A673 (cell line): ENCODE measurements at regions not wholly inside any gene's neighbourhood (a gene's known extent, or its start where the extent isn't known, plus 50 kb on each side); places are given as distances from the start of the nearest gene placed in this dataset.

Source experiments
- BruUV-seq: library from RNA; stranded (reverse); fragments of 400-500 nt; replicated peaks from 2 replicates; lab custom pipeline; 2021; lab: Mats Ljungman, UMichigan
- CTCF ChIA-PET: fragments of 300-600 bp; sonication (Branson Sonifier 250); formaldehyde crosslinking; loops from one replicate; lab custom pipeline; 2022; ENCODE audit warnings: antibody characterized with exemption; lab: Charles Lee
- POLR2A ChIA-PET: fragments of 300-600 bp; sonication (Branson Sonifier 250); formaldehyde crosslinking; loops from one replicate; lab custom pipeline; 2022; ENCODE audit warnings: antibody characterized with exemption; ENCODE audit not compliant: low non-redundant PET; lab: Charles Lee
- DNase-seq: peaks from one replicate; pipeline ENCODE4 v3.0.0-alpha.2; 2015; ENCODE audit warnings: low spot score
- H3K27ac ChIP-seq: fragments of 200-600 bp; sonication (generic); 2 replicates; pipeline ENCODE4 v1.5.1; 2016; ENCODE audit warnings: mixed run types, low read depth, mild to moderate bottlenecking, mixed read lengths, antibody characterized with exemption, low read length; ENCODE audit not compliant: poor library complexity, severe bottlenecking
- H3K27me3 ChIP-seq: fragments of 200-600 bp; sonication (generic); replicated peaks from 2 replicates; pipeline ENCODE4 v1.6.1; 2017; ENCODE audit warnings: mixed run types, low read depth, mild to moderate bottlenecking, mixed read lengths, antibody characterized with exemption, low read length; ENCODE audit not compliant: insufficient read depth, poor library complexity
- H3K36me3 ChIP-seq: fragments of 200-600 bp; sonication (generic); 2 replicates; pipeline ENCODE4 v1.6.1; 2016; ENCODE audit warnings: mixed run types, mild to moderate bottlenecking, mixed read lengths, antibody characterized with exemption, low read length; ENCODE audit not compliant: insufficient read depth, poor library complexity, severe bottlenecking
- H3K4me1 ChIP-seq: fragments of 200-600 bp; sonication (generic); 2 replicates; pipeline ENCODE4 v1.6.1; 2017; ENCODE audit warnings: mixed run types, mild to moderate bottlenecking, mixed read lengths, antibody characterized with exemption, low read length; ENCODE audit not compliant: insufficient read depth, poor library complexity, severe bottlenecking
- H3K4me3 ChIP-seq: fragments of 200-600 bp; sonication (generic); 2 replicates; pipeline ENCODE4 v1.5.1; 2016; ENCODE audit warnings: low read depth, mixed run types, mild to moderate bottlenecking, mixed read lengths, low read length; ENCODE audit not compliant: poor library complexity, severe bottlenecking
- H3K9me3 ChIP-seq: fragments of 200-600 bp; sonication (generic); 2 replicates; pipeline ENCODE4 v1.6.1; 2016; ENCODE audit warnings: mixed run types, low read depth, mild to moderate bottlenecking, mixed read lengths, antibody characterized with exemption, low read length; ENCODE audit not compliant: poor library complexity, severe bottlenecking
- EZH2 ChIP-seq: fragments of 200-600 bp; sonication (generic); IDR thresholded peaks from 2 replicates; pipeline ENCODE4 v1.6.1; 2017; ENCODE audit warnings: borderline replicate concordance, low read depth, mild to moderate bottlenecking, mixed read lengths, antibody characterized with exemption, low read length; ENCODE audit not compliant: poor library complexity, severe bottlenecking
- intact Hi-C: fragments of 100-400 bp; cut with micrococcal nuclease; formaldehyde crosslinking; loops from one replicate; pipeline ENCODE4 v1.10.0; 2022; ENCODE audit not compliant: unreplicated experiment
- TF ChIP-seq, protein P1 (sequence below): fragments of 300-800, 200-600 bp; sonication (generic); conservative IDR thresholded peaks from 2 replicates; pipeline ENCODE4 v1.5.1; 2017; ENCODE audit warnings: low read depth, mild to moderate bottlenecking, antibody characterized with exemption, low read length, moderate library complexity, mixed read lengths

DNA sequence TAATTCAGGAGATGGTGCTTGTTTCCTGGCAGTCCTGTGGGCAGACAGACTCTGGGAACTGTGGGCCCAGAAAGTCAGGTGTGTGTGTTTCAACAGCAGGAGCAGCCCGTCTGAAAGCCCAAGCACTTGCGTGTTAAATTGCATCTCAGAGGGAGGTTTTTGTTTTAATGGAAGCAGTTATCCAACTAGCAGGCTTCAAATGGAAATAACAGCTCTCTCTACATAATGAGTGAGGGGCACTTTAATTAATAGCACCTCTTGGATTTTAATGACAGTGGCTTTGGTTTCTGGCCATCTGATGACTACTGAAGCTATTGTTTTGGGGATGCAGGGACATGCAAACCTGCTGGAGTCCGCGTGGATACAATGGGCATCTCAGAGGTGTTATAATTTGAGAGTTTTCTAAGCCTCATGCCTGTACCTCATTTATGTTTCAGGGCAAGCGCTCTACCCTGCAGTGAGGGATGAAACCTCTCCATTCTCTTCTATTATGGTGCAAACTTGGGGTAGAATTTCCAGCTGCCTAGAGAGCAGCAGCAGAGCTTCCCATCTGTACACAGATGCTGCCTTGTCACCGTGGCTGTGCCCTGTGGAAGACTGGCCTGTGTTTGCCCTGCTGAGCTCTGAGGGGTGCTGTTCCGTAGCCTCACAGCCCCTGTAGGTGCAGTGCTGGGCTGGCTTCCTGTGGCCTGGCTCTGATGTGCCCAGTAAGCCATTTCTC is 206.6 kb upstream of the GPR26 start:
- CTCF ChIA-PET = no interaction called here
- H3K4me3 ChIP-seq = no peak overlapping the region
- no peak for DNase-seq

DNA sequence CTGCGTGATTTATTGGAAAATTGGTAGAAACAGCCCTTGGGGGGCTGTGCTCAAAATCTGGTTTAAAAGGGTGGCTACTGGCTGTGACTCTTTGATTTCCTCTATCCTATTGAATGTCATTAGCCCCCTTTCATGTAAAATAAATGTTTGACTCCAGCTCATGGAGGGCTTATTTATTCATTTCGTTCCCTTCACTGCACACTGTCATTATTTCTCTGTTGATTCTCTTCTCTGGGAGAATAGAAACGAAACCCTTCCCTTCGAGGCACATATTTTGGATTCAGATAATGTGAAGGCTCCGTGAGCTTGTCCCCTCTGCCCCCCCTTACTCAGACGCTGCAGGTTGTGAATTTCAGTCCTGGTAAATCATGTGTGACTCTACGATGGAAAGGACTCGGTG is 203.9 kb upstream of the GPR26 start:
- TF ChIP-seq, protein P1, sequence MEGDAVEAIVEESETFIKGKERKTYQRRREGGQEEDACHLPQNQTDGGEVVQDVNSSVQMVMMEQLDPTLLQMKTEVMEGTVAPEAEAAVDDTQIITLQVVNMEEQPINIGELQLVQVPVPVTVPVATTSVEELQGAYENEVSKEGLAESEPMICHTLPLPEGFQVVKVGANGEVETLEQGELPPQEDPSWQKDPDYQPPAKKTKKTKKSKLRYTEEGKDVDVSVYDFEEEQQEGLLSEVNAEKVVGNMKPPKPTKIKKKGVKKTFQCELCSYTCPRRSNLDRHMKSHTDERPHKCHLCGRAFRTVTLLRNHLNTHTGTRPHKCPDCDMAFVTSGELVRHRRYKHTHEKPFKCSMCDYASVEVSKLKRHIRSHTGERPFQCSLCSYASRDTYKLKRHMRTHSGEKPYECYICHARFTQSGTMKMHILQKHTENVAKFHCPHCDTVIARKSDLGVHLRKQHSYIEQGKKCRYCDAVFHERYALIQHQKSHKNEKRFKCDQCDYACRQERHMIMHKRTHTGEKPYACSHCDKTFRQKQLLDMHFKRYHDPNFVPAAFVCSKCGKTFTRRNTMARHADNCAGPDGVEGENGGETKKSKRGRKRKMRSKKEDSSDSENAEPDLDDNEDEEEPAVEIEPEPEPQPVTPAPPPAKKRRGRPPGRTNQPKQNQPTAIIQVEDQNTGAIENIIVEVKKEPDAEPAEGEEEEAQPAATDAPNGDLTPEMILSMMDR = no peak
- no peaks in the 10 kb centered on the region for H3K36me3 ChIP-seq
- H3K27ac ChIP-seq = no peak overlapping the region
- no peak for DNase-seq
- ChIA-PET CTCF (no interaction called here), POLR2A (no interaction called here)
- H3K27me3 ChIP-seq = peaks cover 24% of the 10 kb centered on the region
- intact Hi-C loops = no loop called here
- no peaks in the 10 kb centered on the region for H3K4me1 ChIP-seq
- H3K4me3 ChIP-seq = no peak overlapping the region
- H3K9me3 ChIP-seq = no peaks in the 10 kb centered on the region
- no TSS peak for BruUV-seq

More for the DNA sequence above, 206.6 kb upstream of the GPR26 start:
- intact Hi-C loops = no loop called here
- Histone ChIP-seq H3K27me3 (peaks cover 28% of the 10 kb centered on the region), H3K9me3 (no peaks in the 10 kb centered on the region), H3K4me1 (no peaks in the 10 kb centered on the region), H3K36me3 (no peaks in the 10 kb centered on the region), H3K27ac (no peak overlapping the region)
- POLR2A ChIA-PET = no interaction called here
- BruUV-seq = no TSS peak
- TF ChIP-seq EZH2 = no peak
- TF ChIP-seq, protein P1 = no peak

DNA sequence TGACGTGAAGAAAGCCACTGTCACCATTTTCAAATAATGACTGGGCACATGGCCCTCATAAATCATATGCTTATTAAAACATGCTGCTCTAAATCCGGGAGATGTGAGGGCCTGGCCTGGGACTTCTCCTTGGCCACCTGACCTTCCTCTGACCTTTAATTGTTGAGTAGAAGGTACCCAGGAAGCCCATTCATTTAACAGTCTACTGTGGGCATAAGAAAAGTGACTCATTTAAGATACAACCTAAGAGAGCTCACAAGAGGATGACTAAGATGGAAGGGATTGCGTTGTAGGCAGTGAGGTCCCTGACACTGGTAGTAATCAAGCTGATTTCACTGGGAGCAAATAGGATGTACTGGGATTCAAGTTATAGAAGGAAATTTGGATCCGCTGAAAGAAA is 203.4 kb upstream of the GPR26 start:
- no peak overlapping the region for H3K4me3 ChIP-seq
- DNase-seq = no peak
- peaks cover 19% of the 10 kb centered on the region for H3K27me3 ChIP-seq
- intact Hi-C loops = no loop called here
- POLR2A ChIA-PET = no interaction called here
- H3K36me3 ChIP-seq = no peaks in the 10 kb centered on the region
- TF ChIP-seq EZH2 = no peak
- TF ChIP-seq, protein P1 = no peak
- H3K4me1 ChIP-seq = no peaks in the 10 kb centered on the region
- no peak overlapping the region for H3K27ac ChIP-seq
- H3K9me3 ChIP-seq = no peaks in the 10 kb centered on the region
- BruUV-seq = no TSS peak
- CTCF ChIA-PET = no interaction called here
